K562 (cell line): ENCODE measurements at regions not wholly inside any gene's neighbourhood (a gene's known extent, or its start where the extent isn't known, plus 50 kb on each side); places are given as distances from the start of the nearest gene placed in this dataset.

Experiments used
- ARID1B ChIP-seq: fragments of 450-650 bp; IDR thresholded peaks from 2 replicates; pipeline ENCODE4 v1.6.1; 2016; ENCODE audit warnings: antibody characterized with exemption, mild to moderate bottlenecking, inconsistent platforms
- EZH2 ChIP-seq: IDR thresholded peaks from 2 replicates; pipeline ENCODE4 v1.6.1; 2012; ENCODE audit warnings: low read depth, mild to moderate bottlenecking, inconsistent platforms, low read length, borderline replicate concordance
- KAT7 ChIP-seq: sonication (generic); formaldehyde crosslinking; IDR thresholded peaks from 2 replicates; pipeline ENCODE4 v1.8.0; 2022; ENCODE audit warnings: missing genetic modification reagents, mild to moderate bottlenecking, borderline replicate concordance
- NFE2L1 ChIP-seq: fragments of 450-650 bp; IDR thresholded peaks from 2 replicates; pipeline ENCODE4 v1.6.1; 2016; ENCODE audit warnings: missing genetic modification characterization, low read depth, mild to moderate bottlenecking, missing compliant biosample characterization, moderate library complexity, borderline replicate concordance
- RAD21 ChIP-seq, 2 experiments: fragments of 250-450 bp in 1 of 2; fragments of 450-650 bp in 1 of 2; sonication (Bioruptor Pico) in 1 of 2; formaldehyde crosslinking in 1 of 2; IDR thresholded peaks in 1 of 2; conservative IDR thresholded peaks in 1 of 2; 2 replicates each; pipeline versions ENCODE4 v1.4.0 to v1.8.0; 2020 to 2022; ENCODE audit warnings: mild to moderate bottlenecking in 2 of 2, moderate library complexity in 1 of 2
- TF ChIP-seq, protein P1 (sequence below): fragments of 200-600 bp; sonication (generic); IDR thresholded peaks from one replicate; pipeline ENCODE4 v1.6.1; 2012; ENCODE audit warnings: mild to moderate bottlenecking, low read depth, low read length, inconsistent platforms
- TF ChIP-seq, protein P2 (sequence below), 2 experiments: fragments of 450-650 bp; IDR thresholded peaks; 2 replicates each; pipeline ENCODE4 v1.6.1; 2016

DNA sequence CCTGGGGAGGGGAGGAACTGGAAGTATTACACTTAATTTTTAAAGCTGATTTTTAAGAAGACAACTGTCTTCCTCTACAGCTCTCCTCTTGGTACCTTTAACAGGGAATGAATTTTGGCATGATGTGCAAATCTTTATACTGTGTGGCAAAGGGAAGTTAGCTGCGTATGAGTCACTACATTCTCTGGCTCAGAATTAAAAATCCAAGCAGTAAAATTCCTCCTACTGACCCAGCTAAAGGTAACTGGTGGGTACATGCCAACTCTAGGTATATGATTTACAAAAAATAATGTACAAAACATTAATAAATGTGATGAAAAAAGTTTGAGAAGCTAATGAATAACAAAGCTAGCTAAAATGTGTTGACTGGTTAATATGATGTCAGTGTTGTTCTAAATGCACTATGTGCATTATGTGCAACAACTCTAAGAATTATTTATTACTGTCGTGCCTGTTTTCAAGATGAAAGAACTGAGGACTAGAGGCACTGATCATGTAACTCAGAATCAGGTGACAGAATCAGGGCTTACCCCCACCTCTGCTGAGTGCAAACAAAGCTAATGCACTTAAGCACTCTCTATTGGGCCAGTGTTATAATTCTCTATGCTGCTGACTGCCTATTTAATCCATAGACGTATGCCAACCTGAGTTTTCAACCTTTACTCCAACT is 194.7 kb upstream of the CADPS start (continued):
- TF ChIP-seq, protein P1, sequence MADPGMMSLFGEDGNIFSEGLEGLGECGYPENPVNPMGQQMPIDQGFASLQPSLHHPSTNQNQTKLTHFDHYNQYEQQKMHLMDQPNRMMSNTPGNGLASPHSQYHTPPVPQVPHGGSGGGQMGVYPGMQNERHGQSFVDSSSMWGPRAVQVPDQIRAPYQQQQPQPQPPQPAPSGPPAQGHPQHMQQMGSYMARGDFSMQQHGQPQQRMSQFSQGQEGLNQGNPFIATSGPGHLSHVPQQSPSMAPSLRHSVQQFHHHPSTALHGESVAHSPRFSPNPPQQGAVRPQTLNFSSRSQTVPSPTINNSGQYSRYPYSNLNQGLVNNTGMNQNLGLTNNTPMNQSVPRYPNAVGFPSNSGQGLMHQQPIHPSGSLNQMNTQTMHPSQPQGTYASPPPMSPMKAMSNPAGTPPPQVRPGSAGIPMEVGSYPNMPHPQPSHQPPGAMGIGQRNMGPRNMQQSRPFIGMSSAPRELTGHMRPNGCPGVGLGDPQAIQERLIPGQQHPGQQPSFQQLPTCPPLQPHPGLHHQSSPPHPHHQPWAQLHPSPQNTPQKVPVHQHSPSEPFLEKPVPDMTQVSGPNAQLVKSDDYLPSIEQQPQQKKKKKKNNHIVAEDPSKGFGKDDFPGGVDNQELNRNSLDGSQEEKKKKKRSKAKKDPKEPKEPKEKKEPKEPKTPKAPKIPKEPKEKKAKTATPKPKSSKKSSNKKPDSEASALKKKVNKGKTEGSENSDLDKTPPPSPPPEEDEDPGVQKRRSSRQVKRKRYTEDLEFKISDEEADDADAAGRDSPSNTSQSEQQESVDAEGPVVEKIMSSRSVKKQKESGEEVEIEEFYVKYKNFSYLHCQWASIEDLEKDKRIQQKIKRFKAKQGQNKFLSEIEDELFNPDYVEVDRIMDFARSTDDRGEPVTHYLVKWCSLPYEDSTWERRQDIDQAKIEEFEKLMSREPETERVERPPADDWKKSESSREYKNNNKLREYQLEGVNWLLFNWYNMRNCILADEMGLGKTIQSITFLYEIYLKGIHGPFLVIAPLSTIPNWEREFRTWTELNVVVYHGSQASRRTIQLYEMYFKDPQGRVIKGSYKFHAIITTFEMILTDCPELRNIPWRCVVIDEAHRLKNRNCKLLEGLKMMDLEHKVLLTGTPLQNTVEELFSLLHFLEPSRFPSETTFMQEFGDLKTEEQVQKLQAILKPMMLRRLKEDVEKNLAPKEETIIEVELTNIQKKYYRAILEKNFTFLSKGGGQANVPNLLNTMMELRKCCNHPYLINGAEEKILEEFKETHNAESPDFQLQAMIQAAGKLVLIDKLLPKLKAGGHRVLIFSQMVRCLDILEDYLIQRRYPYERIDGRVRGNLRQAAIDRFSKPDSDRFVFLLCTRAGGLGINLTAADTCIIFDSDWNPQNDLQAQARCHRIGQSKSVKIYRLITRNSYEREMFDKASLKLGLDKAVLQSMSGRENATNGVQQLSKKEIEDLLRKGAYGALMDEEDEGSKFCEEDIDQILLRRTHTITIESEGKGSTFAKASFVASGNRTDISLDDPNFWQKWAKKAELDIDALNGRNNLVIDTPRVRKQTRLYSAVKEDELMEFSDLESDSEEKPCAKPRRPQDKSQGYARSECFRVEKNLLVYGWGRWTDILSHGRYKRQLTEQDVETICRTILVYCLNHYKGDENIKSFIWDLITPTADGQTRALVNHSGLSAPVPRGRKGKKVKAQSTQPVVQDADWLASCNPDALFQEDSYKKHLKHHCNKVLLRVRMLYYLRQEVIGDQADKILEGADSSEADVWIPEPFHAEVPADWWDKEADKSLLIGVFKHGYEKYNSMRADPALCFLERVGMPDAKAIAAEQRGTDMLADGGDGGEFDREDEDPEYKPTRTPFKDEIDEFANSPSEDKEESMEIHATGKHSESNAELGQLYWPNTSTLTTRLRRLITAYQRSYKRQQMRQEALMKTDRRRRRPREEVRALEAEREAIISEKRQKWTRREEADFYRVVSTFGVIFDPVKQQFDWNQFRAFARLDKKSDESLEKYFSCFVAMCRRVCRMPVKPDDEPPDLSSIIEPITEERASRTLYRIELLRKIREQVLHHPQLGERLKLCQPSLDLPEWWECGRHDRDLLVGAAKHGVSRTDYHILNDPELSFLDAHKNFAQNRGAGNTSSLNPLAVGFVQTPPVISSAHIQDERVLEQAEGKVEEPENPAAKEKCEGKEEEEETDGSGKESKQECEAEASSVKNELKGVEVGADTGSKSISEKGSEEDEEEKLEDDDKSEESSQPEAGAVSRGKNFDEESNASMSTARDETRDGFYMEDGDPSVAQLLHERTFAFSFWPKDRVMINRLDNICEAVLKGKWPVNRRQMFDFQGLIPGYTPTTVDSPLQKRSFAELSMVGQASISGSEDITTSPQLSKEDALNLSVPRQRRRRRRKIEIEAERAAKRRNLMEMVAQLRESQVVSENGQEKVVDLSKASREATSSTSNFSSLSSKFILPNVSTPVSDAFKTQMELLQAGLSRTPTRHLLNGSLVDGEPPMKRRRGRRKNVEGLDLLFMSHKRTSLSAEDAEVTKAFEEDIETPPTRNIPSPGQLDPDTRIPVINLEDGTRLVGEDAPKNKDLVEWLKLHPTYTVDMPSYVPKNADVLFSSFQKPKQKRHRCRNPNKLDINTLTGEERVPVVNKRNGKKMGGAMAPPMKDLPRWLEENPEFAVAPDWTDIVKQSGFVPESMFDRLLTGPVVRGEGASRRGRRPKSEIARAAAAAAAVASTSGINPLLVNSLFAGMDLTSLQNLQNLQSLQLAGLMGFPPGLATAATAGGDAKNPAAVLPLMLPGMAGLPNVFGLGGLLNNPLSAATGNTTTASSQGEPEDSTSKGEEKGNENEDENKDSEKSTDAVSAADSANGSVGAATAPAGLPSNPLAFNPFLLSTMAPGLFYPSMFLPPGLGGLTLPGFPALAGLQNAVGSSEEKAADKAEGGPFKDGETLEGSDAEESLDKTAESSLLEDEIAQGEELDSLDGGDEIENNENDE: no peak
- no peak for TF ChIP-seq NFE2L1 (tag)
- TF ChIP-seq RAD21 (CRISPR knock-in tag; conservative IDR thresholded peaks at IDR 0.05 in 1 of 2, IDR thresholded peaks at IDR 0.05 in 1 of 2): no peak
- TF ChIP-seq KAT7 (CRISPR knock-in tag): no peak
- TF ChIP-seq EZH2: no peak
- TF ChIP-seq, protein P2, sequence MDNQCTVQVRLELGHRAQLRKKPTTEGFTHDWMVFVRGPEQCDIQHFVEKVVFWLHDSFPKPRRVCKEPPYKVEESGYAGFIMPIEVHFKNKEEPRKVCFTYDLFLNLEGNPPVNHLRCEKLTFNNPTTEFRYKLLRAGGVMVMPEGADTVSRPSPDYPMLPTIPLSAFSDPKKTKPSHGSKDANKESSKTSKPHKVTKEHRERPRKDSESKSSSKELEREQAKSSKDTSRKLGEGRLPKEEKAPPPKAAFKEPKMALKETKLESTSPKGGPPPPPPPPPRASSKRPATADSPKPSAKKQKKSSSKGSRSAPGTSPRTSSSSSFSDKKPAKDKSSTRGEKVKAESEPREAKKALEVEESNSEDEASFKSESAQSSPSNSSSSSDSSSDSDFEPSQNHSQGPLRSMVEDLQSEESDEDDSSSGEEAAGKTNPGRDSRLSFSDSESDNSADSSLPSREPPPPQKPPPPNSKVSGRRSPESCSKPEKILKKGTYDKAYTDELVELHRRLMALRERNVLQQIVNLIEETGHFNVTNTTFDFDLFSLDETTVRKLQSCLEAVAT (IDR thresholded peaks at IDR 0.05): no peak
- TF ChIP-seq ARID1B: no peak
